ENCODE measurements at regions not wholly inside any gene's neighbourhood (a gene's known extent, or its start where the extent isn't known, plus 50 kb on each side); places are given as distances from the start of the nearest gene placed in this dataset.

GRCh38 chr10:78800535-78801320 is 268.0 kb upstream of the ZMIZ1 start:
- TF ChIP-seq CTCF (IDR thresholded peaks at IDR 0.05 in 4 of 5, conservative IDR thresholded peaks at IDR 0.05 in 1 of 5) (no peak), POLR2A (IDR thresholded peaks at IDR 0.05) (no peak)

Measured in gastrocnemius medialis (tissue), 4 donors.